ENCODE measurements at regions not wholly inside any gene's neighbourhood (a gene's known extent, or its start where the extent isn't known, plus 50 kb on each side); places are given as distances from the start of the nearest gene placed in this dataset.

GRCh38 chr7:33796538-33796937 lies 108.8 kb upstream of the BMPER start:
- TF ChIP-seq CTCF (IDR thresholded peaks at IDR 0.05) = no peak
- no peak for TF ChIP-seq POLR2A (IDR thresholded peaks at IDR 0.05)
